GM23338 (cell line): ENCODE measurements at regions not wholly inside any gene's neighbourhood (a gene's known extent, or its start where the extent isn't known, plus 50 kb on each side); places are given as distances from the start of the nearest gene placed in this dataset.

Source experiments
- CREB1 ChIP-seq: fragments of 250-450 bp; sonication (Bioruptor Pico); IDR thresholded peaks from 2 replicates; pipeline ENCODE4 v1.5.0; 2020; ENCODE audit warnings: low read depth, mild to moderate bottlenecking, moderate library complexity
- ETS1 ChIP-seq: IDR thresholded peaks from 2 replicates; pipeline ENCODE4 v1.6.1; 2016; ENCODE audit warnings: antibody characterized with exemption
- EZH2 ChIP-seq: fragments of 200-600 bp; sonication (generic); IDR thresholded peaks from one replicate; pipeline ENCODE4 v1.8.0; 2017; ENCODE audit warnings: antibody characterized with exemption, mild to moderate bottlenecking, low read depth; ENCODE audit not compliant: unreplicated experiment
- EZH2phosphoT487 ChIP-seq: fragments of 200-600 bp; sonication (generic); IDR thresholded peaks from one replicate; pipeline ENCODE4 v1.8.1; 2018; ENCODE audit warnings: antibody characterized with exemption; ENCODE audit not compliant: unreplicated experiment
- JUNB ChIP-seq: IDR thresholded peaks from one replicate; pipeline ENCODE4 v1.6.1; 2016; ENCODE audit warnings: antibody characterized with exemption; ENCODE audit not compliant: unreplicated experiment
- NANOG ChIP-seq: IDR thresholded peaks from 2 replicates; pipeline ENCODE4 v1.6.1; 2016; ENCODE audit warnings: antibody characterized with exemption, borderline replicate concordance
- POLR2AphosphoS5 ChIP-seq: IDR thresholded peaks from 2 replicates; pipeline ENCODE4 v1.6.1; 2016; ENCODE audit warnings: antibody characterized with exemption, low read depth
- REST ChIP-seq: IDR thresholded peaks from one replicate; pipeline ENCODE4 v1.6.1; 2018; ENCODE audit warnings: antibody characterized with exemption; ENCODE audit not compliant: unreplicated experiment
- STAT1 ChIP-seq: IDR thresholded peaks from one replicate; pipeline ENCODE4 v1.6.1; 2016; ENCODE audit warnings: antibody characterized with exemption; ENCODE audit not compliant: unreplicated experiment
- ZNF114 ChIP-seq: fragments of 250-450 bp; sonication (Bioruptor Pico); IDR thresholded peaks from 2 replicates; pipeline ENCODE4 v1.5.0; 2020; ENCODE audit warnings: mild to moderate bottlenecking, moderate library complexity
- ZNF331 ChIP-seq: fragments of 250-450 bp; sonication (Bioruptor Pico); IDR thresholded peaks from 2 replicates; pipeline ENCODE4 v1.5.0; 2020; ENCODE audit warnings: low read depth, mild to moderate bottlenecking, moderate library complexity
- TF ChIP-seq, protein P1 (sequence below), 2 experiments: fragments of 200-600 bp in 1 of 2; sonication (generic) in 1 of 2; conservative IDR thresholded peaks; 2 replicates each; pipeline versions ENCODE4 v1.5.1 to v1.6.1; 2016 to 2017; ENCODE audit warnings: antibody characterized with exemption in 2 of 2, low read depth in 2 of 2, mild to moderate bottlenecking in 2 of 2, moderate library complexity in 1 of 2

GRCh38 chr5:125311743-125312142, 565.3 kb upstream of the ZNF608 start:
- TF ChIP-seq ZNF331 (CRISPR knock-in tag) (no peak), CREB1 (CRISPR knock-in tag) (no peak), REST (no peak), POLR2AphosphoS5 (no peak), NANOG (no peak), EZH2 (no peak), ETS1 (no peak), EZH2phosphoT487 (no peak), ZNF114 (CRISPR knock-in tag) (no peak), JUNB (no peak), STAT1 (no peak)
- TF ChIP-seq, protein P1, sequence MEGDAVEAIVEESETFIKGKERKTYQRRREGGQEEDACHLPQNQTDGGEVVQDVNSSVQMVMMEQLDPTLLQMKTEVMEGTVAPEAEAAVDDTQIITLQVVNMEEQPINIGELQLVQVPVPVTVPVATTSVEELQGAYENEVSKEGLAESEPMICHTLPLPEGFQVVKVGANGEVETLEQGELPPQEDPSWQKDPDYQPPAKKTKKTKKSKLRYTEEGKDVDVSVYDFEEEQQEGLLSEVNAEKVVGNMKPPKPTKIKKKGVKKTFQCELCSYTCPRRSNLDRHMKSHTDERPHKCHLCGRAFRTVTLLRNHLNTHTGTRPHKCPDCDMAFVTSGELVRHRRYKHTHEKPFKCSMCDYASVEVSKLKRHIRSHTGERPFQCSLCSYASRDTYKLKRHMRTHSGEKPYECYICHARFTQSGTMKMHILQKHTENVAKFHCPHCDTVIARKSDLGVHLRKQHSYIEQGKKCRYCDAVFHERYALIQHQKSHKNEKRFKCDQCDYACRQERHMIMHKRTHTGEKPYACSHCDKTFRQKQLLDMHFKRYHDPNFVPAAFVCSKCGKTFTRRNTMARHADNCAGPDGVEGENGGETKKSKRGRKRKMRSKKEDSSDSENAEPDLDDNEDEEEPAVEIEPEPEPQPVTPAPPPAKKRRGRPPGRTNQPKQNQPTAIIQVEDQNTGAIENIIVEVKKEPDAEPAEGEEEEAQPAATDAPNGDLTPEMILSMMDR (conservative IDR thresholded peaks at IDR 0.05; ENCODE audit: low read depth in 2 of 2), result no peak
